BLaER1 (cell line): ENCODE measurements at regions not wholly inside any gene's neighbourhood (a gene's known extent, or its start where the extent isn't known, plus 50 kb on each side); places are given as distances from the start of the nearest gene placed in this dataset.
"Not testable (repeated sequence)": the region's sequence is repeated elsewhere in the genome, so short reads cannot be mapped to it uniquely, and the experiment has no call there.

Experiments used
- H3K27ac ChIP-seq: shearing (Covaris generic); formaldehyde crosslinking; 2 replicates; pipeline ENCODE4 v1.8.1; 2022
- H3K27me3 ChIP-seq: shearing (Covaris generic); formaldehyde crosslinking; 2 replicates; pipeline ENCODE4 v1.8.1; 2022
- H3K36me3 ChIP-seq: shearing (Covaris generic); formaldehyde crosslinking; 2 replicates; pipeline ENCODE4 v1.8.1; 2022
- H3K4me1 ChIP-seq: shearing (Covaris generic); formaldehyde crosslinking; 2 replicates; pipeline ENCODE4 v1.8.1; 2022
- H3K4me2 ChIP-seq: shearing (Covaris generic); formaldehyde crosslinking; 2 replicates; pipeline ENCODE4 v1.8.1; 2022
- H3K4me3 ChIP-seq: shearing (Covaris generic); formaldehyde crosslinking; 2 replicates; pipeline ENCODE4 v1.8.1; 2022
- H3K9ac ChIP-seq: shearing (Covaris generic); formaldehyde crosslinking; 2 replicates; pipeline ENCODE4 v1.8.1; 2022
- H3K9me3 ChIP-seq: shearing (Covaris generic); formaldehyde crosslinking; 2 replicates; pipeline ENCODE4 v1.8.1; 2022
- H4K20me1 ChIP-seq: shearing (Covaris generic); formaldehyde crosslinking; 2 replicates; pipeline ENCODE4 v1.8.1; 2022
- Cebpa-rat ChIP-seq: shearing (Covaris generic); IDR thresholded peaks from 2 replicates; pipeline ENCODE4 v1.8.1; 2022

DNA sequence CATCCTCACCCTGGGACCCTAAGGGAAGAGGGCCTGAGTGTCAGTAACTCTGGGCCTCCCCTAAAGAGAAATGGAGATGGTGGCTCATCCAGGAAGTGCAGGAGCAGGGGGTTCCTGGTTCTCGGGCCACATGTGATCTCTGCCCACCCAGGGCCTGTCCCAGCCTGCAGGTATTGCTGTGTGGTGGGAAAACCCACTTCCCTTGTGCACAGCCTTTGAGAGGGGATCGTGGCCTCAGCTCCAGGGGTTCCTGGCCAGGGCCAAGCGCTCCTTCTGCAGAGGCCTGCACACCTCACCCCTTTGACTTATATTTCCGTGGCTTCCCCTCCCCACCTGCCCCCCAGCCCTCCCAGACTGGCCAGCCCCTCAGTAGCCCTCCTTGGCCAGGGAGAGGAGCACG, 213.5 kb downstream of the OR4C45 start:
- Histone ChIP-seq H3K27me3 (no peaks in the 10 kb centered on the region), H3K4me3 (no peak overlapping the region), H3K27ac (no peak overlapping the region), H3K4me2 (no peak overlapping the region), H3K4me1 (no peaks in the 10 kb centered on the region), H3K36me3 (no peaks in the 10 kb centered on the region), H4K20me1 (no peaks in the 10 kb centered on the region), H3K9ac (no peak overlapping the region), H3K9me3 (peaks cover 12% of the 10 kb centered on the region; the same call in 1 of the 2 replicates)
- no peak for TF ChIP-seq Cebpa-rat

DNA sequence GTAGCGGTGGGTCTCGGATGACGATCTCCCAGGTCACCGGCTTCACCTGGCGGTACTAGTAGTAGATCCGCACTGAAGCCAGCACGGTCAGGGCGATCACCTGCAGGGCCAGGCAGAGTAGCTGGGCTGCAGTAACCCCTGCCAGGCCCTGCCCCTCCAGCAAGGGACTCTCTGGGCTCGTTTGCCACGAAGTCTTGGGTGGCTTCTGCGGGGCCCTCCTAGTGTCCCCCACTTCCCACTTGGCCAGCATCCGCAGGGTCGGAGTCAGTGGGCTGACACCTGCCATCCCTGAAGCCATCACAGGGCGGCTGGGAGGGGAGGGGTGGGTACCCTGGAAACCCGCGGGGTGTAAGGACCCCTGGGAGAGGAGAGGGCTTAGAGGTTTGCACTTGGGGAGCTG, 214.0 kb downstream of the OR4C45 start:
- H3K9ac ChIP-seq = no peak overlapping the region
- no peaks in the 10 kb centered on the region for H3K36me3 ChIP-seq
- peaks cover 12% of the 10 kb centered on the region; the same call in 1 of the 2 replicates for H3K9me3 ChIP-seq
- no peak for TF ChIP-seq Cebpa-rat
- H3K4me1 ChIP-seq = no peaks in the 10 kb centered on the region
- no peak overlapping the region for H3K4me2 ChIP-seq
- no peaks in the 10 kb centered on the region for H4K20me1 ChIP-seq
- no peaks in the 10 kb centered on the region for H3K27me3 ChIP-seq
- H3K4me3 ChIP-seq = no peak overlapping the region
- no peak overlapping the region for H3K27ac ChIP-seq

- no peak overlapping the region for H3K9ac ChIP-seq
- no peaks in the 10 kb centered on the region for H4K20me1 ChIP-seq
- no peak for TF ChIP-seq Cebpa-rat
- H3K27ac ChIP-seq = no peak overlapping the region
- no peak overlapping the region for H3K4me3 ChIP-seq
- H3K4me1 ChIP-seq = no peaks in the 10 kb centered on the region
- H3K27me3 ChIP-seq = no peaks in the 10 kb centered on the region
- no peaks in the 10 kb centered on the region for H3K36me3 ChIP-seq
- peaks cover 12% of the 10 kb centered on the region; the same call in 1 of the 2 replicates for H3K9me3 ChIP-seq
- H3K4me2 ChIP-seq = no peak overlapping the region
These were observed 214.7 kb downstream of the OR4C45 start for GRCh38 chr11:50247309-50247874.

DNA sequence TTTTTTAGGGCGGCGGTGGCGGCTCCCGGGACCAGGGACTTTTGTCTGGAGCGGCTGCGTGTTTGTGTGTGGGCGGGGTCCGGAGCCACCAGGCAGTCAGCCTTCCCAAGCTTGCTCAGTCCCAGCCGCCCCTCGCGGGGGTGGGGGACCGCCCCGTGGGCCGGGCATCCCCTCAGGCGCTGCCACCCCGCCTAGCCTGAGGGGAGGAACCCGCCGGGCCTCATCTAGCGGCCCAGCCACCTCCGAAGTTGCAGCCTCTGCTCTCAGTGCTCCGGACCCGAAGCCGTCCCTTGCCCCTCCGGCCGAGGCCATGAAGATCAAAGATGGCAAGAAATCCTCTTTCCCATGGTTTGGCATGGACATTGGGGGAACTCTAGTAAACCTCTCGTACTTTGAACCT, 235.2 kb downstream of the OR4C45 start:
- H4K20me1 ChIP-seq = no peaks in the 10 kb centered on the region
- no peaks in the 10 kb centered on the region for H3K27me3 ChIP-seq
- no peaks in the 10 kb centered on the region for H3K9me3 ChIP-seq
- no peaks in the 10 kb centered on the region for H3K36me3 ChIP-seq
- H3K9ac ChIP-seq = no peak overlapping the region
- TF ChIP-seq Cebpa-rat = no peak
- H3K27ac ChIP-seq = no peak overlapping the region
- no peak overlapping the region for H3K4me3 ChIP-seq
- no peak overlapping the region for H3K4me2 ChIP-seq
- no peaks in the 10 kb centered on the region for H3K4me1 ChIP-seq

DNA sequence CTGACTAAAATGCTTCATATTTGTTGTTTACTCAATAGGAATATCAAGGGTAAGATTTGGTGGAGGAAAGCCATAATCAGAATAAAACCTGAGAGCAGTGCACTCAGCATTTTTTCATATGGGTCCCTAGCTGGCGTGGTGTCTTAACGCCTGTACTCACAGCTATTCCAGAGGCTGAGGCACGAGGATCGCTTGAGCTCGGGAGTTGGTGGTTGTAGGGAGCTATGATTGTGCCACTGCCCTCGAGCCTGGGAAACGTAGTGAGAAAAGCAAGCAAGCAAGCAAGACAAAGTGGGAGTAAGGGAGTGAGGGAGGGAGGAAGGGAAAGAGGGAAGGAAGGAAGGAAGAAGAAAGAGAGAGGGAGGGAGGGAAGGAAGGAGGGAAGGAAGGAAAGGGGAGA, 242.5 kb downstream of the OR4C45 start:
- Histone ChIP-seq H3K9me3 (no peaks in the 10 kb centered on the region), H3K36me3 (no peaks in the 10 kb centered on the region), H3K27ac (no peak overlapping the region), H3K4me1 (no peaks in the 10 kb centered on the region), H4K20me1 (no peaks in the 10 kb centered on the region), H3K4me3 (no peak overlapping the region), H3K27me3 (no peaks in the 10 kb centered on the region), H3K9ac (no peak overlapping the region), H3K4me2 (no peak overlapping the region)
- TF ChIP-seq Cebpa-rat = no peak

DNA sequence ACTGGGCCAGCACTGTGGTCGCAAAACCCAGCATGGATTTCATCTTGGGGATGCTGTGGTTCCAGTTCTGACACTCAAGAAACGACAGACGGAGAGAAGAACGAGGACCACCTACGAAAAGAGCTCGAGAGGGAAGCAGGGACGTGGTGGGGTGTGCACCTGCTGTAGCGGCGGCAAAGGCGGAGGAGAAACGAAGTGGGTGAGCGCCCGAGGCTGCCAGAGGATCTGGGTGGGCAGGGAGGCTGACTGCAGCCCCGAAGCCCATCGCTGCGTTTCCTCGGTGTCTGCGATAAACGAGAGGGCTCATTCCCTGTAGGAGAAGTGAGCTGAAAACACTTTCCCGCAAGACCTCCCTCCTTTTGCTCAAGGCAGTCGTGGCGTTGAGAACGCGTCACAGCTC, 246.1 kb downstream of the OR4C45 start:
- no peaks in the 10 kb centered on the region for H3K27me3 ChIP-seq
- no peak for TF ChIP-seq Cebpa-rat
- H3K9me3 ChIP-seq = no peaks in the 10 kb centered on the region
- no peak overlapping the region for H3K4me2 ChIP-seq
- H3K36me3 ChIP-seq = no peaks in the 10 kb centered on the region
- no peak overlapping the region for H3K27ac ChIP-seq
- no peaks in the 10 kb centered on the region for H4K20me1 ChIP-seq
- no peak overlapping the region for H3K4me3 ChIP-seq
- no peak overlapping the region for H3K9ac ChIP-seq
- no peaks in the 10 kb centered on the region for H3K4me1 ChIP-seq

- no peak overlapping the region for H3K9ac ChIP-seq
- no peaks in the 10 kb centered on the region for H3K36me3 ChIP-seq
- no peak for TF ChIP-seq Cebpa-rat
- peaks cover 25% of the 10 kb centered on the region for H3K9me3 ChIP-seq
- H3K27me3 ChIP-seq = no peaks in the 10 kb centered on the region
- H3K4me2 ChIP-seq = no peak overlapping the region
- H3K4me3 ChIP-seq = no peak overlapping the region
- no peak overlapping the region for H3K27ac ChIP-seq
- no peaks in the 10 kb centered on the region for H4K20me1 ChIP-seq
- H3K4me1 ChIP-seq = no peaks in the 10 kb centered on the region
These were observed 265.7 kb downstream of the OR4C45 start for GRCh38 chr11:50298182-50298988.

- not testable (repeated sequence) for H3K27ac ChIP-seq, H4K20me1 ChIP-seq, H3K4me1 ChIP-seq, H3K4me2 ChIP-seq, H3K36me3 ChIP-seq, H3K9ac ChIP-seq, H3K27me3 ChIP-seq, H3K4me3 ChIP-seq
- H3K9me3 ChIP-seq = peaks cover 29% of the 10 kb centered on the region
These were observed 298.0 kb downstream of the OR4C45 start for GRCh38 chr11:50330723-50331122.

- Histone ChIP-seq H3K27ac (no peak overlapping the region), H3K27me3 (no peaks in the 10 kb centered on the region), H3K9me3 (peaks cover 21% of the 10 kb centered on the region), H4K20me1 (no peaks in the 10 kb centered on the region), H3K4me1 (no peaks in the 10 kb centered on the region), H3K4me3 (no peak overlapping the region), H3K9ac (no peak overlapping the region), H3K36me3 (no peaks in the 10 kb centered on the region), H3K4me2 (no peak overlapping the region)
- TF ChIP-seq Cebpa-rat = no peak
These were observed 301.2 kb downstream of the OR4C45 start for GRCh38 chr11:50333861-50334260.

GRCh38 chr11:50337432-50337831, 304.8 kb downstream of the OR4C45 start:
- not testable (repeated sequence) for H3K27me3 ChIP-seq, H3K9me3 ChIP-seq, H4K20me1 ChIP-seq, H3K4me3 ChIP-seq, H3K9ac ChIP-seq, H3K4me1 ChIP-seq, H3K36me3 ChIP-seq, H3K27ac ChIP-seq, H3K4me2 ChIP-seq

DNA sequence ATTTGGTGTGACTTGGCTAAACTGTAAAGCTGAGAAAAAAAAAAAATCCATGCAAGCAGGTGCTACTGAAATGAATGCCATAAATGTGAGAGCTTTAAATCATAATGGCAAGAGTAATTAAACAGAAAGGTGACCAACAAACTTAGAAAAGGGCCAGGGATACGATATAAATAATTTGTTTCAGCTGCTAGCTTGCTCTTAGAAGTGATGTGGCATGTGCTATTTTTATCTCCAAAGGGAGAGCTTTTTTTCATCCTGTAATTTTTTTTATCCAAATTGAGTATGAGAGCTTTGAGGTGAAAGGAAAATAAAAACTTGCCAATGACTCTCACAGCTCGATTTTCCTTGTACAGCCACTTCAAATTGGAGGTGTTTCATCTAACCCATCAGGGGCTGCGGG, 315.3 kb downstream of the OR4C45 start:
- H3K27me3 ChIP-seq, H3K9me3 ChIP-seq, H3K4me3 ChIP-seq, H3K36me3 ChIP-seq, H3K4me1 ChIP-seq, H3K27ac ChIP-seq, H4K20me1 ChIP-seq, H3K4me2 ChIP-seq, H3K9ac ChIP-seq: not testable (repeated sequence)
